Endodermal cell (in vitro differentiated cells): ENCODE measurements at regions not wholly inside any gene's neighbourhood (a gene's known extent, or its start where the extent isn't known, plus 50 kb on each side); places are given as distances from the start of the nearest gene placed in this dataset.
"Not testable (repeated sequence)": the region's sequence is repeated elsewhere in the genome, so short reads cannot be mapped to it uniquely, and the experiment has no call there.

Experiments
- DNase-seq: peaks from one replicate; pipeline ENCODE4 v3.0.0-alpha.2; 2017
- H3K27ac ChIP-seq: 2 replicates; pipeline ENCODE4 v1.5.1; 2013; ENCODE audit warnings: mild to moderate bottlenecking, low read depth, low read length, moderate library complexity
- H3K27me3 ChIP-seq: 2 replicates; pipeline ENCODE4 v1.6.1; 2013; ENCODE audit warnings: mild to moderate bottlenecking, low read length, moderate library complexity; ENCODE audit not compliant: insufficient read depth, control insufficient read depth, poor library complexity, severe bottlenecking
- H3K36me3 ChIP-seq: 2 replicates; pipeline ENCODE4 v1.7.0; 2013; ENCODE audit warnings: mild to moderate bottlenecking, low read length, moderate library complexity; ENCODE audit not compliant: control insufficient read depth, insufficient read depth
- H3K4me1 ChIP-seq: one replicate; pipeline ENCODE4 v1.7.0; 2013; ENCODE audit warnings: low read length; ENCODE audit not compliant: control insufficient read depth, insufficient read depth
- H3K4me3 ChIP-seq: 2 replicates; pipeline ENCODE4 v1.5.1; 2013; ENCODE audit warnings: mild to moderate bottlenecking, low read length, moderate library complexity
- H3K9ac ChIP-seq: 2 replicates; pipeline ENCODE4 v1.6.1; 2013; ENCODE audit warnings: mild to moderate bottlenecking, low read length, moderate library complexity; ENCODE audit not compliant: poor library complexity, severe bottlenecking; ENCODE audit errors: extremely low read depth
- H3K9me3 ChIP-seq: 2 replicates; pipeline ENCODE4 v1.6.1; 2013; ENCODE audit warnings: mild to moderate bottlenecking, low read length, moderate library complexity; ENCODE audit not compliant: control insufficient read depth
- H3K27ac Mint-ChIP-seq: 2 replicates; pipeline ENCODE4 v1.8.0; 2020; ENCODE audit warnings: mixed read lengths
- H3K27me3 Mint-ChIP-seq: 2 replicates; pipeline ENCODE4 v1.8.0; 2021; ENCODE audit warnings: mild to moderate bottlenecking, mixed read lengths; ENCODE audit not compliant: insufficient read depth
- H3K36me3 Mint-ChIP-seq: 2 replicates; pipeline ENCODE4 v1.8.0; 2020; ENCODE audit warnings: low read depth, mixed read lengths
- H3K4me1 Mint-ChIP-seq: 2 replicates; pipeline ENCODE4 v1.8.0; 2020; ENCODE audit warnings: mixed read lengths
- H3K4me3 Mint-ChIP-seq: 2 replicates; pipeline ENCODE4 v1.8.0; 2020; ENCODE audit warnings: mild to moderate bottlenecking, moderate library complexity, mixed read lengths
- H3K9me3 Mint-ChIP-seq: 2 replicates; pipeline ENCODE4 v1.8.0; 2020; ENCODE audit warnings: mild to moderate bottlenecking, mixed read lengths
- CTCF ChIP-seq: fragments of 200-600 bp; sonication (generic); conservative IDR thresholded peaks from 2 replicates; pipeline ENCODE4 v1.5.0; 2021; ENCODE audit warnings: antibody characterized with exemption, mild to moderate bottlenecking
- WGBS, 2 experiments: methylation state at CpG; one replicate each; pipeline versions ENCODE4 v1.1.5 to v1.1.7; 2013; ENCODE audit warnings: missing lambda C conversion rate in 2 of 2, mixed read lengths in 1 of 2; ENCODE audit not compliant: insufficient coverage in 1 of 2, insufficient read length in 1 of 2; 5-methylcytosine and 5-hydroxymethylcytosine counted together

DNA sequence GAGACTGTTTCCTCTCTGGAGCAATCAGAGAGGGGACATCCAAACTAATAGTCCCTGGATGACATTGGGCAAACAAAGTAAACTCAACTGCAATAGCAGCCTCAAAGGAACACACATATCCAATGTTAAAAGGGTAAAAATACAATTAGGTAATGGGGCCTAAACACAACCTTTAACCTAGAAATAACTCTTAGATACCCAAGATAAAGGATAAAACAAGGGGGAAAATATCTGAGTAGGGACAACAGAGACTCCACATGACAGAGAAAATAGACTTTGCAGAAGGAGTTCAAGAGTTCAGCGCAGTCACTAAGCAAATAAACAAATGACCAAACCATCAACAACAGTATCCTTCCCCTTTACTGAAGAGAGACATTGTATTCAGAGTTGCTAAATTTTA is 149.3 kb downstream of the FBXO4 start:
- Histone ChIP-seq H3K4me3 (no peak overlapping the region), H3K36me3 (no peaks in the 10 kb centered on the region), H3K9ac (no peak overlapping the region), H3K4me1 (no peaks in the 10 kb centered on the region), H3K9me3 (peaks cover 5% of the 10 kb centered on the region), H3K27ac (no peak overlapping the region), H3K27me3 (no peaks in the 10 kb centered on the region)
- Mint-ChIP-seq H3K4me1 (no peaks in the 10 kb centered on the region), H3K27me3 (no peaks in the 10 kb centered on the region), H3K27ac (no peak overlapping the region), H3K9me3 (peaks cover 24% of the 10 kb centered on the region), H3K4me3 (no peak overlapping the region), H3K36me3 (no peaks in the 10 kb centered on the region)
- TF ChIP-seq CTCF: no peak
- DNase-seq: no peak
- 100% methylated on average over 1 of the region's 1 CpG; no CpG with 5 or more reads in 1 of the 2 experiments for WGBS, 2 experiments

GRCh38 chr5:42089705-42090104 is 164.6 kb downstream of the FBXO4 start:
- no peaks in the 10 kb centered on the region for H3K27me3 Mint-ChIP-seq
- Histone ChIP-seq H3K4me3 (no peak overlapping the region), H3K9ac (no peak overlapping the region), H3K36me3 (no peaks in the 10 kb centered on the region), H3K4me1 (no peaks in the 10 kb centered on the region), H3K27ac (no peak overlapping the region), H3K27me3 (no peaks in the 10 kb centered on the region), H3K9me3 (no peaks in the 10 kb centered on the region)
- H3K4me3 Mint-ChIP-seq: no peak overlapping the region
- no peak overlapping the region for H3K27ac Mint-ChIP-seq
- no peaks in the 10 kb centered on the region for H3K9me3 Mint-ChIP-seq
- no peak for TF ChIP-seq CTCF
- 84 to 86% methylated on average over 4 of the region's 4 CpGs for WGBS, 2 experiments
- DNase-seq: no peak
- H3K36me3 Mint-ChIP-seq: no peaks in the 10 kb centered on the region
- no peaks in the 10 kb centered on the region for H3K4me1 Mint-ChIP-seq

DNA sequence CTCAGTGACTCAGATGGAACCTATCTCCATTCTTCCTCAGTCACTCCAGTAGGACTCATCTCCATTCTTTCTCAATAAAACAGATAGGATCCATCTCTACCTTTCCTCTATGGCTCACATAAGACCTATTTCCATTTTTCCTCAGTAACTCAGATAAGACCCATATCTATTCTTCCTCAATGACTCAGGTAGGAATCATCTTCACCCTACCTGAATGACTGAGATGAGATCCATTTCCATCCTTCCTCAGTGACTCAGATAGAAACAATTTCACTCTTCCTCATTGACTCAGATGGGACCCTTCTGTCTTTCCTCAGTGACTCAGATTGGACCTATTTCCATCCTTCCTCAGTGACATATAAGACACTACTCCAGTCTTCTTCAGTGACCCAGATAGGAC is 165.1 kb downstream of the FBXO4 start:
- no peaks in the 10 kb centered on the region for H3K9me3 ChIP-seq
- Mint-ChIP-seq H3K9me3 (peaks cover under 1% of the 10 kb centered on the region), H3K4me3 (no peak overlapping the region), H3K27ac (no peak overlapping the region), H3K4me1 (no peaks in the 10 kb centered on the region), H3K27me3 (no peaks in the 10 kb centered on the region), H3K36me3 (no peaks in the 10 kb centered on the region)
- H3K4me3 ChIP-seq: no peak overlapping the region
- H3K36me3 ChIP-seq: no peaks in the 10 kb centered on the region
- no peaks in the 10 kb centered on the region for H3K4me1 ChIP-seq
- H3K9ac ChIP-seq: no peak overlapping the region
- no peak for DNase-seq
- TF ChIP-seq CTCF: no peak
- H3K27me3 ChIP-seq: no peaks in the 10 kb centered on the region
- H3K27ac ChIP-seq: no peak overlapping the region

- not testable (repeated sequence) for H3K27me3 ChIP-seq, H3K27me3 Mint-ChIP-seq, H3K4me3 ChIP-seq, H3K36me3 ChIP-seq, DNase-seq, H3K4me1 Mint-ChIP-seq, H3K36me3 Mint-ChIP-seq, H3K9ac ChIP-seq, H3K27ac Mint-ChIP-seq, H3K4me3 Mint-ChIP-seq, H3K27ac ChIP-seq, H3K4me1 ChIP-seq
- WGBS, 2 experiments: 84 to 91% methylated on average over 4 to 5 of the region's 5 CpGs
- H3K9me3 ChIP-seq: peaks cover 16% of the 10 kb centered on the region
- peaks cover 43% of the 10 kb centered on the region for H3K9me3 Mint-ChIP-seq
Observed at GRCh38 chr5:42099846-42100245, 174.8 kb downstream of the FBXO4 start.
